ENCODE measurements at regions not wholly inside any gene's neighbourhood (a gene's known extent, or its start where the extent isn't known, plus 50 kb on each side); places are given as distances from the start of the nearest gene placed in this dataset.
"Not testable (repeated sequence)": the region's sequence is repeated elsewhere in the genome, so short reads cannot be mapped to it uniquely, and the experiment has no call there.

GRCh38 chr2:187871506-187871905 lies 317.3 kb upstream of the TFPI start:
- ChIA-PET CTCF (no interaction called here), POLR2A (no interaction called here)
- Mint-ChIP-seq H3K27me3 (no peaks in the 10 kb centered on the region), H3K36me3 (ENCODE audit: low read depth) (no peaks in the 10 kb centered on the region), H3K9me3 (no peaks in the 10 kb centered on the region), H3K4me3 (no peak overlapping the region), H3K27ac (no peak overlapping the region), H3K4me1 (no peaks in the 10 kb centered on the region)
- DNase-seq, result no peak

- POLR2A ChIA-PET, result no interaction called here
- no peak overlapping the region for H3K27ac Mint-ChIP-seq
- no peaks in the 10 kb centered on the region for H3K27me3 Mint-ChIP-seq
- H3K36me3 Mint-ChIP-seq (ENCODE audit: low read depth), result no peaks in the 10 kb centered on the region
- DNase-seq, result no peak
- no peak overlapping the region for H3K4me3 Mint-ChIP-seq
- no peaks in the 10 kb centered on the region for H3K9me3 Mint-ChIP-seq
- CTCF ChIA-PET, result no interaction called here
- H3K4me1 Mint-ChIP-seq, result no peaks in the 10 kb centered on the region
Observed at GRCh38 chr2:187873132-187873531, 318.9 kb upstream of the TFPI start.

GRCh38 chr2:187874786-187875185 lies 320.6 kb upstream of the TFPI start:
- Mint-ChIP-seq H3K27ac (no peak overlapping the region), H3K4me3 (no peak overlapping the region), H3K9me3 (no peaks in the 10 kb centered on the region), H3K4me1 (no peaks in the 10 kb centered on the region), H3K36me3 (ENCODE audit: low read depth) (no peaks in the 10 kb centered on the region), H3K27me3 (no peaks in the 10 kb centered on the region)
- CTCF ChIA-PET, result no interaction called here
- no peak for DNase-seq
- POLR2A ChIA-PET, result no interaction called here

- H3K4me3 Mint-ChIP-seq, result no peak overlapping the region
- H3K36me3 Mint-ChIP-seq (ENCODE audit: low read depth), result no peaks in the 10 kb centered on the region
- no peaks in the 10 kb centered on the region for H3K4me1 Mint-ChIP-seq
- POLR2A ChIA-PET, result no interaction called here
- CTCF ChIA-PET, result no interaction called here
- H3K9me3 Mint-ChIP-seq, result no peaks in the 10 kb centered on the region
- no peak overlapping the region for H3K27ac Mint-ChIP-seq
- no peaks in the 10 kb centered on the region for H3K27me3 Mint-ChIP-seq
- no peak for DNase-seq
Observed at GRCh38 chr2:187875261-187876141, 321.3 kb upstream of the TFPI start.

- H3K4me1 Mint-ChIP-seq, result no peaks in the 10 kb centered on the region
- no peaks in the 10 kb centered on the region for H3K36me3 Mint-ChIP-seq (ENCODE audit: low read depth)
- no peak for DNase-seq
- CTCF ChIA-PET, result no interaction called here
- H3K4me3 Mint-ChIP-seq, result no peak overlapping the region
- no peaks in the 10 kb centered on the region for H3K9me3 Mint-ChIP-seq
- no peaks in the 10 kb centered on the region for H3K27me3 Mint-ChIP-seq
- H3K27ac Mint-ChIP-seq, result no peak overlapping the region
- POLR2A ChIA-PET, result no interaction called here
Observed at GRCh38 chr2:187876554-187876953, 322.3 kb upstream of the TFPI start.

- Mint-ChIP-seq H3K27me3 (no peaks in the 10 kb centered on the region), H3K4me3 (no peak overlapping the region), H3K4me1 (no peaks in the 10 kb centered on the region), H3K27ac (no peak overlapping the region), H3K9me3 (no peaks in the 10 kb centered on the region), H3K36me3 (ENCODE audit: low read depth) (no peaks in the 10 kb centered on the region)
- DNase-seq, result no peak
- ChIA-PET CTCF (no interaction called here), POLR2A (no interaction called here)
Observed at GRCh38 chr2:187877391-187877790, 323.2 kb upstream of the TFPI start.

GRCh38 chr2:187878112-187878511 lies 323.9 kb upstream of the TFPI start:
- no peaks in the 10 kb centered on the region for H3K27me3 Mint-ChIP-seq
- ChIA-PET CTCF (no interaction called here), POLR2A (no interaction called here)
- no peak overlapping the region for H3K27ac Mint-ChIP-seq
- no peak overlapping the region for H3K4me3 Mint-ChIP-seq
- no peaks in the 10 kb centered on the region for H3K4me1 Mint-ChIP-seq
- no peaks in the 10 kb centered on the region for H3K36me3 Mint-ChIP-seq (ENCODE audit: low read depth)
- DNase-seq, result no peak
- H3K9me3 Mint-ChIP-seq, result no peaks in the 10 kb centered on the region

GRCh38 chr2:187879491-187879890 lies 325.3 kb upstream of the TFPI start:
- no peak for DNase-seq
- Mint-ChIP-seq H3K27me3 (no peaks in the 10 kb centered on the region), H3K4me3 (no peak overlapping the region), H3K36me3 (ENCODE audit: low read depth) (no peaks in the 10 kb centered on the region), H3K9me3 (no peaks in the 10 kb centered on the region), H3K4me1 (no peaks in the 10 kb centered on the region), H3K27ac (no peak overlapping the region)
- ChIA-PET CTCF (no interaction called here), POLR2A (no interaction called here)

GRCh38 chr2:187884003-187884402 lies 329.8 kb upstream of the TFPI start:
- Mint-ChIP-seq H3K27me3 (no peaks in the 10 kb centered on the region), H3K36me3 (ENCODE audit: low read depth) (no peaks in the 10 kb centered on the region), H3K9me3 (no peaks in the 10 kb centered on the region), H3K4me1 (no peaks in the 10 kb centered on the region), H3K27ac (no peak overlapping the region), H3K4me3 (no peak overlapping the region)
- ChIA-PET POLR2A (no interaction called here), CTCF (no interaction called here)
- DNase-seq, result no peak

GRCh38 chr2:187890690-187891089 lies 336.5 kb upstream of the TFPI start:
- no peaks in the 10 kb centered on the region for H3K4me1 Mint-ChIP-seq
- H3K36me3 Mint-ChIP-seq (ENCODE audit: low read depth), result no peaks in the 10 kb centered on the region
- ChIA-PET CTCF (no interaction called here), POLR2A (no interaction called here)
- no peak for DNase-seq
- H3K27me3 Mint-ChIP-seq, result no peaks in the 10 kb centered on the region
- H3K4me3 Mint-ChIP-seq, result no peak overlapping the region
- no peaks in the 10 kb centered on the region for H3K9me3 Mint-ChIP-seq
- H3K27ac Mint-ChIP-seq, result no peak overlapping the region

GRCh38 chr2:187900021-187900420 lies 345.8 kb upstream of the TFPI start:
- Mint-ChIP-seq H3K27me3 (no peaks in the 10 kb centered on the region), H3K4me1 (no peaks in the 10 kb centered on the region), H3K27ac (no peak overlapping the region), H3K36me3 (ENCODE audit: low read depth) (no peaks in the 10 kb centered on the region), H3K4me3 (no peak overlapping the region), H3K9me3 (no peaks in the 10 kb centered on the region)
- POLR2A ChIA-PET, result no interaction called here
- CTCF ChIA-PET, result no interaction called here
- no peak for DNase-seq

- CTCF ChIA-PET, result no interaction called here
- no peaks in the 10 kb centered on the region for H3K9me3 Mint-ChIP-seq
- no peaks in the 10 kb centered on the region for H3K27me3 Mint-ChIP-seq
- H3K27ac Mint-ChIP-seq, result no peak overlapping the region
- no peak for DNase-seq
- no peak overlapping the region for H3K4me3 Mint-ChIP-seq
- POLR2A ChIA-PET, result no interaction called here
- H3K4me1 Mint-ChIP-seq, result no peaks in the 10 kb centered on the region
- H3K36me3 Mint-ChIP-seq (ENCODE audit: low read depth), result no peaks in the 10 kb centered on the region
Observed at GRCh38 chr2:187906021-187906420, 351.8 kb upstream of the TFPI start.

- H3K4me3 Mint-ChIP-seq; H3K27me3 Mint-ChIP-seq; POLR2A ChIA-PET; H3K4me1 Mint-ChIP-seq; H3K9me3 Mint-ChIP-seq; CTCF ChIA-PET; H3K36me3 Mint-ChIP-seq (ENCODE audit: low read depth); H3K27ac Mint-ChIP-seq; DNase-seq: not testable (repeated sequence)
Observed at GRCh38 chr2:187910922-187911321, 356.7 kb upstream of the TFPI start.

GRCh38 chr2:187912950-187913349 lies 358.7 kb upstream of the TFPI start:
- Mint-ChIP-seq H3K9me3 (no peaks in the 10 kb centered on the region), H3K36me3 (ENCODE audit: low read depth) (no peaks in the 10 kb centered on the region), H3K4me1 (no peaks in the 10 kb centered on the region), H3K4me3 (no peak overlapping the region), H3K27ac (no peak overlapping the region), H3K27me3 (no peaks in the 10 kb centered on the region)
- ChIA-PET POLR2A (no interaction called here), CTCF (no interaction called here)
- no peak for DNase-seq
